ENCODE measurements at regions not wholly inside any gene's neighbourhood (a gene's known extent, or its start where the extent isn't known, plus 50 kb on each side); places are given as distances from the start of the nearest gene placed in this dataset.

GRCh38 chr18:43372773-43373172, 95.5 kb upstream of the SYT4 start:
- ATAC-seq = no peak
- Histone ChIP-seq H3K36me3 (ENCODE audit: insufficient read depth in 1 of 2, low read depth in 1 of 2) (no peaks in the 10 kb centered on the region), H3K27ac (no peak overlapping the region), H3K9me3 (no peaks in the 10 kb centered on the region), H3K4me3 (no peak overlapping the region), H3K4me1 (no peaks in the 10 kb centered on the region), H3K27me3 (ENCODE audit: insufficient read depth in 3 of 3, low read length in 2 of 3) (no peaks in the 10 kb centered on the region)
- no peak for DNase-seq
- TF ChIP-seq CTCF (IDR thresholded peaks at IDR 0.05) = no peak
- intact Hi-C loops (cut with DNase I) = no loop called here
- 20 to 67% (median 36%) methylated on average over 1 of the region's 1 CpG for WGBS, 3 donors

DNA sequence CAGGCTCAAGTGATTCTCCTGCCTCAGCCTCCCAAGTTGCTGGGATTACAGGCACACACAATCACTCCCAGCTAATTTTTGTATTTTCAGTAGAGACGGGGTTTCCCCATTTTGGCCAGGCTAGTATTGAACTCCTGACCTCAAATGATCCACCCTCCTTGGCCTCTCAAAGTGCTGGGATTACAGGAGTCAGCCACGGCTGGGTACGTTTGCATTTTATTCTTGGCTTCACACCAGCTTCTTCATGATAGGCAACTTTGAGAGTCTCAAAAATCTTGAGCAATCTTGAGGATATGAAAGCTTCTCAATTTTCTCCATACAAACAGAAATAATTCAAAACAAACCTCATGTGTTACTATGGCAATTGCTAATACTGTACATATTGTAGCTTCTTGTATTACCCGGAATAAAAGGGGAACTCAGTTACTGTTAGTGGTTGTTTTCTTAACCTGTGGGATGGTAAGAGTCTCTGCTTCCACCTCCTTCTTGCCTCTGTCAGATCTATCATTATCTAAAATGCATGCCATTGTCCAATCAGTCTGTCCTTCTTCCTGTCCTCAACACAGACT, 102.9 kb upstream of the SYT4 start:
- no peak overlapping the region for H3K4me3 ChIP-seq
- TF ChIP-seq CTCF (IDR thresholded peaks at IDR 0.05) = no peak
- no peaks in the 10 kb centered on the region for H3K4me1 ChIP-seq
- ATAC-seq (no peak), DNase-seq (no peak)
- WGBS, 3 donors = 38 to 48% (median 44%) methylated on average over 4 of the region's 4 CpGs
- intact Hi-C loops (cut with DNase I) = no loop called here
- no peaks in the 10 kb centered on the region for H3K9me3 ChIP-seq
- no peaks in the 10 kb centered on the region for H3K36me3 ChIP-seq (ENCODE audit: insufficient read depth in 1 of 2, low read depth in 1 of 2)
- H3K27me3 ChIP-seq (ENCODE audit: insufficient read depth in 3 of 3, low read length in 2 of 3) = no peaks in the 10 kb centered on the region
- no peak overlapping the region for H3K27ac ChIP-seq

DNA sequence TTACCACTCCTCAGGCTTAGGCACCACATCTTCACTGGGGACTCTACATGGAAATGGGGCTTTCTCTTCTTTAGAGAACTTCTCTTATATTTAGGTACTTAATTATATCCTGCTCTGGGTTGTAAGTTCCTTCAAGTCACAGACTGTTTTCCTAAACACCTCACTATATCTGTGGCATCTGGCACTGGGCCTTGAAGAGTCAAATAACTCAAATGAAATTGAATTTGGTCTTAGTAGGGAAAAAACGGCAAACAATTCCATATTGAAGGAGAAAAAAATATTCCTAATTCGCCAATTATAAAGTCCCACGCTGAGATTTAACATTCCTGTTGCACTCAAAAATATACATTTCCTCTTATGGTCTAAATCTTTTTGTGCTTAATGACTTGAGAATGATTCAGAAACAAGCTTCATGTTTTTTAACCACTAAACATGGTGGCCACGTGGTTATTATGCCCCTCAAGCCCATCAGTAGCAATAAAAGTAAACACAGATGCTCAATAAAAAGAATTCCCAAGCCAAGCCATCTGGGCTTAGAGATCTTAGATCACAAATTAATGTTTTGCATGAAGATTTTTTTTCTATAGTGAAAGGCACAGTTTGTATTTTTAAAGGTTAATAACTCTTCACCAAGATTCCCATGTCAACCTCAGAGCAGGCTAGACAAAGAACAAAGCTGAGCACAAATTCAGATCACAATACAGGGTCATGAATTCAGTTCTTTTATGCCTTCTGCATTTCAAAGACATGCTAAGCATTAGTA, 105.5 kb upstream of the SYT4 start:
- no peaks in the 10 kb centered on the region for H3K4me1 ChIP-seq
- no peak overlapping the region for H3K4me3 ChIP-seq
- DNase-seq = no peak
- no peak for TF ChIP-seq CTCF (IDR thresholded peaks at IDR 0.05)
- H3K27ac ChIP-seq = no peak overlapping the region
- no peaks in the 10 kb centered on the region for H3K27me3 ChIP-seq (ENCODE audit: insufficient read depth in 3 of 3, low read length in 2 of 3)
- intact Hi-C loops (cut with DNase I) = no loop called here
- 70 to 73% (median 71%) methylated on average over 4 of the region's 4 CpGs for WGBS, 3 donors
- no peaks in the 10 kb centered on the region for H3K36me3 ChIP-seq (ENCODE audit: insufficient read depth in 1 of 2, low read depth in 1 of 2)
- H3K9me3 ChIP-seq = no peaks in the 10 kb centered on the region
- ATAC-seq = no peak

- Histone ChIP-seq H3K9me3 (no peaks in the 10 kb centered on the region), H3K27me3 (ENCODE audit: insufficient read depth in 3 of 3, low read length in 2 of 3) (no peaks in the 10 kb centered on the region), H3K4me3 (no peak overlapping the region), H3K4me1 (no peaks in the 10 kb centered on the region), H3K36me3 (ENCODE audit: insufficient read depth in 1 of 2, low read depth in 1 of 2) (no peaks in the 10 kb centered on the region), H3K27ac (no peak overlapping the region)
- ATAC-seq (no peak), DNase-seq (no peak)
- 18 to 24% (median 18%) methylated on average over 2 of the region's 2 CpGs for WGBS, 3 donors
- no peak for TF ChIP-seq CTCF (IDR thresholded peaks at IDR 0.05)
- intact Hi-C loops (cut with DNase I) = no loop called here
Measured at GRCh38 chr18:43389163-43389562, 111.9 kb upstream of the SYT4 start.

- 63 to 67% (median 65%) methylated on average over 3 of the region's 3 CpGs for WGBS, 3 donors
- H3K36me3 ChIP-seq (ENCODE audit: insufficient read depth in 1 of 2, low read depth in 1 of 2) = no peaks in the 10 kb centered on the region
- ATAC-seq = no peak
- H3K27ac ChIP-seq = no peak overlapping the region
- no peaks in the 10 kb centered on the region for H3K9me3 ChIP-seq
- H3K27me3 ChIP-seq (ENCODE audit: insufficient read depth in 3 of 3, low read length in 2 of 3) = no peaks in the 10 kb centered on the region
- intact Hi-C loops (cut with DNase I) = no loop called here
- H3K4me3 ChIP-seq = no peak overlapping the region
- no peaks in the 10 kb centered on the region for H3K4me1 ChIP-seq
- TF ChIP-seq CTCF (IDR thresholded peaks at IDR 0.05) = no peak
- no peak for DNase-seq
Measured at GRCh38 chr18:43392168-43392567, 114.9 kb upstream of the SYT4 start.
